Islet precursor cell (in vitro differentiated cells): ENCODE measurements at regions not wholly inside any gene's neighbourhood (a gene's known extent, or its start where the extent isn't known, plus 50 kb on each side); places are given as distances from the start of the nearest gene placed in this dataset.
"Not testable (repeated sequence)": the region's sequence is repeated elsewhere in the genome, so short reads cannot be mapped to it uniquely, and the experiment has no call there.

Experiments used
- DNase-seq: peaks from one replicate; pipeline ENCODE4 v3.0.0-alpha.2; 2018

- DNase-seq = no peak
Observed at GRCh38 chr10:64528294-64529002, 1007.2 kb downstream of the REEP3 start.

DNA sequence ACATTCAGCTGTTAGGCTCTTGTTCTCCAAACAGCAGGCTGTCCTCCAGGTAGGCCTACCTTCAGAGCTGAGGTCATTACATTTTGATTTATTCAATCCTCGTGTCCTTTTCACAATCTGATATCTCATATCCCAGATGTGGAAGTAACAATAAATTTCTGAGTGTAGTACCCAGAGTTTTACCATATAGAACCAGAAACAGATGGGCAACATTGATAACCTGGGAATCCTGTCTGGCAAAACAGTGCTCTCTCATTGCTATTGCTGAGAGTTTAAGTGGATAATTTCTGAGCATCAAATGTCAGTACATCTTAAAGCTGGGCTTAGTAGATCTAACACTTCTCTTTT is 1007.8 kb downstream of the REEP3 start:
- DNase-seq = no peak

GRCh38 chr10:64534616-64535015 is 1013.4 kb downstream of the REEP3 start:
- no peak for DNase-seq

- DNase-seq = no peak
Observed at GRCh38 chr10:64535131-64535867, 1014.1 kb downstream of the REEP3 start.

DNA sequence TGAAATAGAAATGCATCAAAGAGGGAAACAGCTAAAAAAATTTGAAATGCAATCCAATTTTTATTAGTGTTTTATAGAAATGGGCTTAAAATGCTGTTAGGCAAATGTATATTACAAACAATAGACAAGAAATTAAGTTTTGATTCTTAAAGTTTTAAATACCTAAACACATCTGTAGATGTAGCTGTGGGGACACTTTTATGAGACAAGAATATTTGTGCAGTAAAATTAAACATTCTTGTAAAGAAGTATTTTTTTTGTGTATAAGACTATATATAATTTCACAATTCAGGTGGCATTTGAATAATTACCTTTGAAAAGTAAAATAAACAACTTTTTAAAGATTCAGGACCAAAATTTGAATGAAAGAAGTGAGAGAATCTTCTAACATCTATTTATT is 1015.9 kb downstream of the REEP3 start:
- DNase-seq = no peak

DNA sequence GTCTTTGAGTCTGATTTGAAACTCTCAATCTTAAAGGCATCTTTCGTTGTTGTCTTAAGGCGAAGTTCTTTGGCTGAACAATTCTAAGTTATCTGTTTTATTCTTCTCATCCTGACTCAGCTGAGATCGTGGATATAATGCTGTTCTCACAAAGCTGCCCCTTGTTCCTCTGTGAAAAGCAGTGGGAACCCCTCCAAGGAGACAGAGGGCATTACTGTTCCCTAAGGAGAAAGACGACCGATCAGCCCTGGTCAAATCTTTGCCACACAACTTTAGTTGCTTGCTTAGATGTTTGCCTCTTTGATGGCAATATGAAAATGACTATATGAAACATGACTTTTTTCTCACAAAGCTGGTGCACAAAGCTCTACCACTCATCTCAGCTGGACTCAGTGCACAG is 1016.7 kb downstream of the REEP3 start:
- DNase-seq = no peak

DNA sequence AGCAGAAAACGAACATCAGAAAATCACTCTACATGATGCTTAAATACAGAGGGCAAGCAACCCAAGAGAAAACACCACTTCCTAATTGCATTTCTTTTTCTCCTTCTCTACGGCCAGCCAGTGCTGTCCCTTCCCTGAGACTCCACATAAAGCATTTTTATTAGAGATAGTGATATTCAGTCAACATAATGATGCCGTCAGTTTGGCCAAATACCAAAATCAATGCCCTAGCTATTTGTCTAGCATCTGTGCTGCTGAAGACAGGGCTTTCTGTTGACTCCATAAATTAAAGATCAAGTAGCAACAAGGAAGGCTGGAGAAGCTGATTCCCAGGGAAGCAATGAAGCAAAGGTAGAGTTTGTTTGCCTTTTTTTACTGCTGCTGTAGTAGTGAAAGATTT is 1024.9 kb downstream of the REEP3 start:
- no peak for DNase-seq

GRCh38 chr10:64547168-64547567 is 1026.0 kb downstream of the REEP3 start:
- no peak for DNase-seq

DNA sequence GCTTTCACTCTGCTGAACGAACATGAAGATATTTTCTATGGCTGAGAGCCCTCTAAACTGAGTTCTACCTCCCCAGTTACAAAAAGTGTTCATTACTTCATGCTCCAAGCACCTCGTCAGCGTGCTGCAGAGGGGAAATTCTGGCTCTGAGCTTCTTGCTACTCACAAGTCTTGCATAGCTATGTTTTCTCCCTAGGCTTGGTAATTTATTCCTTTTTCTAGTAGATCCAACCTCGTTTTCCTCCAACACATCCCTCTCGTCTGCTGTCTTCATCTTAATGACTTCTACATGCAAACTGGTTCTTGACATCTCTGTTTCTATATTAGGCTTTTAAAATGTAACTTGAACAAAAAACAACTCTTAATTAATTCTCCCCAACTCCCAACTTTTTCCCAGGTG is 1034.5 kb downstream of the REEP3 start:
- DNase-seq = no peak

DNA sequence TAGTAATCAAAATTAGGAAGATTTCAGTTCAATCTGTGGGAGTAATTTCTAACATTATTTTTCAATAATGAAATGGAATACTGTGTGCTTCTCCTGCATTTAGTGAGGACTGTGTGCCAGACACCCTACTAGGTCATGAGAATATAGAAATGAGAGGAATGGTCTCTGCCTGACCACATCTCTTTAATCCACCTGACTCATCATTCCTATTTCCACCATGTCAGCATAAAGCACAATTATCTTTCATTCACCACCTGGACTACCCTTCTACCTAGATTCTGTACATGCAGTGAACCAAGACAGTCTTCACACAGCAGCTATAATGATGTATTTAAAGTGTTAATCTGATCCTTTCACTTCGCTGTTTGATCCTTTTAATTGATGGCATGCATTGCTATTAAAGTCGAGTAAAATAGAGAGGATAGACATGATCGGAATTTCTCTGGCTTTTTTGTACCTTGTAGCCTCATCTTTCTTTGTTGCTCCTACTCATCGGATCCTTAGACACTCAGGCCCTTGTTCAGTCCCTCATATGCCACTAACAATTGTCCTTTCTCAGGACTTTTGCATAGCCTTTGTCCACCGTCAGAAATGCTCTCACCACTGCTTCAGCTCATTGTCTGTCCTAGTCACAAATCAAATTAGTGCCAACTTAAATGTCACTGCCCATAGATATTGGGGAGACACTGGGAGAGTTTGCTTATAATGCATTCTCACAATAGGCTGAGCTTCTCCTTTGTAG is 1037.1 kb downstream of the REEP3 start:
- DNase-seq = no peak

DNA sequence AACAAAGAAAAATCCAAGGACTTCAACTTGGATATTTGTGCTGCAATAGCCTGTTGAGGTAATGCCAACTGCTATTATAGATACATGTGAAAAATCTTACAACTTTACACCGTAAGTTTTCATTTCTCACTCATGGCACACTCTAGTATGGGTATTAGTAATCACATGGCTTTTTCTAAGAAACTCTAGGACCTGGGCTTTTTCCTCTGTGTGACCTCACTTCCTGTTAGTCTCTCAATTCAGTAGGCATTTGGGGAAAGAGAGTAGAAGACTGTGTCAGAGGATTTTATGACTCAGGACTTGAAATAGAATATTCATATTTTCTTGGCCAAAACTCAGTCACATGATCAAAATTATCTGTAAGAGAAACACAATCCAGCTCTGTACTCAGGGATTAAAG is 1049.9 kb downstream of the REEP3 start:
- DNase-seq = no peak

DNA sequence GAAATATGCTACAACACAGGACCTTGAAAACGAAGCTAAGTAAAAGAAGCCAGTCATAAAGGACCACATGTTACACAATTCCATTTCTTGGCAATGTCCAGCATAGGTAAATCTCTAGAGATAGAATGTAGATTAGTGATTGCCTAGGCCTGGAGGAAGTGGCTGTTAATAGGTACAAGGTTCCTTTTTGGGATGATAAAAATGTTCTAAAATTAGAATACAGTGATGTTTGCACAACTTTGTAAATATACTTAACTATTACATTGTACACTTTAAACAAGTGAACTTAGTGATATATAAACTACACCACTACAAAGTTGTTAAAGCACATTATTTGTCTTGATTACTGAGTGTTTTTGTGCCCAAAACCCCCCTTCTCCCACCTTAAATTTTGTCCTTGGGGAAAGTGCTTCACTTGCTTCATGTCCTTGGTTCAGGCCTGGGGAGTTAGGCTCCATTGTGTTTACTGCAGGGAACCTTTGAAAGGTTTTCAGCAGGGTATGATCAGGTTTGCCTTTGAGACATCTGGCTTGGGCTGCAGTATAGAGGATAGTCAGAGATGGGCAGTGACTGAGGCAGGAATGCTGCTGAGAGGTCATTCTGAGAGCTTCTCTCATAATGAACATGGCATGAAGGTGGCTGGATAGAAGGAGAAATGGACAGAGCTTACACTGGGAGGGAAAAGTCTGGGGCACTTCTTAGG is 1052.6 kb downstream of the REEP3 start:
- no peak for DNase-seq

GRCh38 chr10:64574371-64574770 is 1053.2 kb downstream of the REEP3 start:
- no peak for DNase-seq

DNA sequence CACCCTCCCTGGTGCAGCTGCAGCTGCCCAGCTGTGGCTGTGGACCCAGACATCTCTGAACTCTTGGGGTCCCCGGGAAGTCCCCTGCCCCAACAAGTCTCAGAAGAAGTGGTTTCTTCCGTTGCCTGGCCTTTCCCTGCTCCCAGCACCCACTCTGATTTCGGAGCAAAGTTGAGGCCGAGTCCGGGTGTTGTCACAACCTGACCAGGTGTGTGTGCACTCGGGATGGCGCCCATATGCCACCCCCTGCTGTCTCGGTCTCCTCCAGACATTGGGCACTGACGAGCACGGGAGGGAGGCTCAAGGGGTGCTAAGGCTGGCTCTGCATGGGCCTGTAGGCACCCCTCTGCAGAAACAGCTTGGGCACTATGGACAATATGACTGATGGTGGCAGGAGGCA is 1055.3 kb downstream of the REEP3 start:
- DNase-seq = no peak

DNA sequence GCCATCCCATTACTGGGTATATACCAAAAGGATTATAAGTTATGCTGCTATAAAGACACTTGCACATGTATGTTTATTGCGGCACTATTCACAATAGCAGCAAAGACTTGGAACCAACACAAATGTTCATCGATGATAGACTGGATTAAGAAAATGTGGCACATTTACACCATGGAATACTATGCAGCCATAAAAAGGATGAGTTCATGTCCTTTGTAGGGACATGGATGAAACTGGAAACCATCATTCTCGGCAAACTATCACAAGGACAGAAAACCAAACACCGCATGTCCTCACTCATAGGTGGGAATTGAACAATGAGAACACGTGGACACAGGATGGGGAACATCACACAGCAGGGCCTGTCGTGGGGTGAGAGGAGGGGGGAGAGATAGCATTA is 1057.6 kb downstream of the REEP3 start:
- DNase-seq = not testable (repeated sequence)

DNA sequence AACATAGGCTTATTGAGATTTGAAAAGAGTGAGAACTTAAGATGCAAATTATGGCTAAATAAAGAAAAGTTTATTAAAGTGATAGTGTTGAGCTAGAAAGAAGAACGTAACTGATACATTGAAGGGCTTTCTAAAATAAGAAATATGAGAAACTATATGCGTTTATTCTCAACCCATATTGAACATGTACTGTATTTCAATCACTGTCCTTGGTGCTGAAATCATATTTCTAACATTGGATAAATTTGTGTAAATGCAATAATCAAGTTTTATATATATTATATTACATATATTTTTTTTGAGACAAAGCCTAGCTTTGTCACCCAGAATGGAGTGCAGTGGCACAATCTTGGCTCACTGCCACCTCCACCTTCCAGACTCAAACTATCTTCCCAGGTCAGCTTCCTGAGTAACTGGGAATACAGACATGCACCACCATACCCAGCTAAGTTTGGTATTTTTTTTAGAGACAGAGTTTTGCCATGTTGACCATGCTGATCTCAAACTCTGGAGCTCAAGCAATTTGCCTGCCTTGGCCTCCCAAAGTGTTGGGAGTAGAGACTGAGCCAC is 1065.8 kb downstream of the REEP3 start:
- DNase-seq = no peak

DNA sequence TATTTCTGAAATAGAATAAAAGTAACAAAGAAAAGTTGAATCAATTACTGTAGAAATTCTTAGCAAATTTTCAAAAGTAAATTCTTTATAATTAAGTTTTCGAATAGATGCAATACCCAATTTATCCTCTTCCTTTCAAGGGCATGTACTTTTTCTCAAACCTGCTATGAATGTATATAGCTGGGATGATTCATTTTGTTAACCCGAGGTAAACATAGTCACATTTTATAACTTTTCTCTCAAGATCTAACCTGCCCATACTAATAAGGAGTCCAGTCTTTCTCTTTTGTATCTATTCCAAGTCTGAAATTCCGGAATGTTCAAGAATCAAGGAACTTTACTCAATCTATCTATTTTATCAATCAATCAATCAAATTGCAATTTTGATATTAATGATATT is 1072.9 kb downstream of the REEP3 start:
- no peak for DNase-seq

DNA sequence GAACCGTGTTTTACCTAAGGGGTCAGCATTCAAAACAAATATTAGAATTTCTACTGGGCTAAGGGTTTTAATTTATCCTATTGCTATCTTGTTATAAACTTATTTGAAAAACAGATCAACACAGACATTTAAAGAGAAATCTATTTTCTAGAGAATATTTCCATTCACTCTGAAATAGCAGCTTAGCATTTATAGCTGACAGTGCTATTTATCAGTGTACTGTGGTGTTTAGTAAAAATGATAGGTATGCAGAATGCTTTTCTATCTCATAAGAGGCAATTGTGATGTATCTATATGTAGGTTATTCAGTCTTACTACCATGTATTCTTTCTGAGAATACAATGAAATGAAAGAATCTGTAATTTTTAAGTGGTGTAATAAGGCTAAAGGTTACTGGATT is 1077.4 kb downstream of the REEP3 start:
- DNase-seq = no peak

DNA sequence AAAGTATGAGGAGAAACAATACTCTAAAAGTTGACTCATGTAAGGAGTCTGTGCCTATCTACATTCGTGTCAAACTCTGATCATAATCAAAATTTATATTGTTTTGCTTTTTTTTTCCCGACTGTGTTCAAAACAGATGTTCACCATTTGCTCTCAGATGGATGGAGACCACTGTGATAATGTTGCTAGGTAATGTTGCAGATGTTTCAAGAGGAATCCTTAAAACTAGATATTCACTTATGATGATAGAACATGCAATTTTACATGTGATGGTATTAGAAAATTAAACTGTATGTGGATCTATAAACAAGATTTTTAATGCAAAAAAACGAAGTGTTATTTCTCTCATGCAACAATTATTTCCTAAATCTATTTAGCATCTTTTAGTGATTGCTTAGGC is 1080.1 kb downstream of the REEP3 start:
- DNase-seq = no peak

- DNase-seq = no peak
Observed at GRCh38 chr10:64617085-64617484, 1095.9 kb downstream of the REEP3 start.

DNA sequence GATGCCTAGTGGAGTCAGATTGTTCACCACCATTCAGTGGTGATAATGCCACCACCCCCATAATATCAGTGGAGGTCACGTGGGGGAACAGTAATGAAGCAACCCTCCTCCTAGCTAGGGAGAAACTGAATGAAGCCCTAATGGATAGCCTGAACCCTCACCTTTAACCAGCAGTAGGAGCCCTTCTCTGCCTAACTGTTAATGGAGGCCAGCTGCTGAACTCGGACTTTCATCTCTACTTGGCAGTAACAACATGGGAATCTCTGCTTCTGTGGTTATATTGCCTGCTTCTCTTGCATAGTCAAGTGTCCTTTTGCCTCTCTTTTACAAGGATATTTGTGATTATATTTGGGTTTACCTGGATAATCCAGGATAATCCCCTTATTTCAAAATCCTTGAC is 1097.9 kb downstream of the REEP3 start:
- no peak for DNase-seq

- no peak for DNase-seq
Observed at GRCh38 chr10:64626924-64627323, 1105.7 kb downstream of the REEP3 start.

DNA sequence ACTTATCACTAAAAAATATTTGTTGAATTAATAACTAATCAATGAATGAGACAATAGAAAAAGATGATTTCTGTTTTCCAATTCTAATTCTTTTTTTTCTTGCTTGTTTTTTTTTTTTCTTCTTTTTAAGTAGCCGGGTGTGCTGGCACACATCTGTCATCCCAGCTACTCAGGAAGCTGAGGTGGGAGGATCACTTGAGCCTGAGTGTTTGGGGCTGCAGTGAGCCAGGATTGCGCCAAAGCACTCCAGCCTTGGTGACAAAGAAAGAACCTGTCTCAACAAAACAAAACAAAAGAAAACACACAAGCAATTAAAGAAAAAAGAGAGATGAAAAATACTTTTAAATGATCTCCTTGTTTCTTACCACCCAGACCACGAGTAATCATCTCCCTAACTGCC is 1109.3 kb downstream of the REEP3 start:
- no peak for DNase-seq
